Endothelial cell of umbilical vein (primary cell): ENCODE measurements at regions not wholly inside any gene's neighbourhood (a gene's known extent, or its start where the extent isn't known, plus 50 kb on each side); places are given as distances from the start of the nearest gene placed in this dataset.

Source experiments
- BruUV-seq: library from RNA; stranded (reverse); fragments of 400-500 nt; replicated peaks from 2 replicates; lab custom pipeline; 2021; lab: Mats Ljungman, UMichigan
- CTCF ChIA-PET: fragments of 300-600, 350-600 bp; sonication (Branson Sonifier 250); formaldehyde crosslinking; loops from one replicate; lab custom pipeline; 2021; ENCODE audit warnings: antibody characterized with exemption, inconsistent platforms; lab: Charles Lee
- POLR2A ChIA-PET: fragments of 300-600, 350-600 bp; sonication (Branson Sonifier 250); formaldehyde crosslinking; loops from one replicate; lab custom pipeline; 2021; ENCODE audit warnings: antibody characterized with exemption, inconsistent platforms; lab: Charles Lee
- DNase-seq: peaks from one replicate; pipeline ENCODE4 v3.0.0-alpha.2; 2011; ENCODE audit warnings: low read depth, low spot score
- FAIRE-seq: peaks from 2 replicates; lab custom pipeline; 2011; peaks lifted over from hg19 to GRCh38; lab: Jason Lieb, UNC
- H2AFZ ChIP-seq: 2 replicates; pipeline ENCODE4 v1.6.0; 2012; ENCODE audit warnings: low read depth, low read length, control low read depth, inconsistent platforms
- H3K27ac ChIP-seq: 2 replicates; pipeline ENCODE4 v1.5.1; 2011; ENCODE audit warnings: low read depth, mild to moderate bottlenecking, control low read depth, low read length, moderate library complexity; ENCODE audit not compliant: insufficient read depth
- H3K27me3 ChIP-seq, 2 experiments: 2 replicates each; pipeline versions ENCODE4 v1.6.0 to v1.6.1; 2011; ENCODE audit warnings: low read length in 2 of 2, mixed read lengths in 1 of 2; ENCODE audit not compliant: control insufficient read depth in 2 of 2, insufficient read depth in 2 of 2
- H3K36me3 ChIP-seq, 2 experiments: 2 replicates in 1 of 2; 3 replicates in 1 of 2; pipeline ENCODE4 v1.5.1; 2011; ENCODE audit warnings: low read length in 2 of 2, mild to moderate bottlenecking in 1 of 2, moderate library complexity in 1 of 2; ENCODE audit not compliant: control insufficient read depth in 2 of 2, insufficient read depth in 2 of 2; ENCODE audit errors: extremely low read depth in 1 of 2
- H3K4me1 ChIP-seq: 3 replicates; pipeline ENCODE4 v1.5.1; 2011; ENCODE audit warnings: mild to moderate bottlenecking, low read length; ENCODE audit not compliant: control insufficient read depth, insufficient read depth; ENCODE audit errors: extremely low read depth
- H3K4me2 ChIP-seq: 2 replicates; pipeline ENCODE4 v1.6.1; 2011; ENCODE audit warnings: low read length, control low read depth, mixed read lengths; ENCODE audit not compliant: insufficient read depth
- H3K4me3 ChIP-seq, 3 experiments: fragments of 200-600 bp in 1 of 3; sonication (generic), shearing (Covaris generic) in 1 of 3; replicated peaks in 1 of 3; 2 replicates each; pipeline ENCODE4 v1.5.1; 2011 to 2016; ENCODE audit warnings: control low read depth in 3 of 3, low read length in 3 of 3, mild to moderate bottlenecking in 2 of 3, inconsistent platforms in 1 of 3, low read depth in 1 of 3, moderate library complexity in 1 of 3; ENCODE audit not compliant: insufficient read depth in 1 of 3
- H3K79me2 ChIP-seq: 2 replicates; pipeline ENCODE4 v1.6.0; 2012; ENCODE audit warnings: low read length, inconsistent platforms; ENCODE audit not compliant: control insufficient read depth, insufficient read depth
- H3K9ac ChIP-seq: replicated peaks from 2 replicates; pipeline ENCODE3; 2011; ENCODE audit warnings: low read length, control low read depth; ENCODE audit not compliant: insufficient read depth; ENCODE audit errors: extremely low read depth
- H3K9me1 ChIP-seq: replicated peaks from 3 replicates; pipeline ENCODE4 v1.6.0; 2011; ENCODE audit warnings: mild to moderate bottlenecking, low read length; ENCODE audit not compliant: control insufficient read depth, insufficient read depth; ENCODE audit errors: extremely low read depth
- H3K9me3 ChIP-seq: replicated peaks from 2 replicates; pipeline ENCODE4 v1.5.1; 2012; ENCODE audit warnings: low read length, inconsistent platforms; ENCODE audit not compliant: control insufficient read depth, insufficient read depth
- H4K20me1 ChIP-seq: replicated peaks from 2 replicates; pipeline ENCODE3; 2011; ENCODE audit warnings: mild to moderate bottlenecking, low read length; ENCODE audit not compliant: control insufficient read depth, insufficient read depth; ENCODE audit errors: extremely low read depth
- EZH2 ChIP-seq: IDR thresholded peaks from 2 replicates; pipeline ENCODE4 v1.6.1; 2012; ENCODE audit warnings: borderline replicate concordance, low read depth, mild to moderate bottlenecking, moderate library complexity, low read length, inconsistent platforms; ENCODE audit not compliant: severe bottlenecking
- FOS ChIP-seq: IDR thresholded peaks from 2 replicates; pipeline ENCODE4 v1.6.1; 2011; ENCODE audit warnings: mild to moderate bottlenecking, low read length, moderate library complexity, borderline replicate concordance; ENCODE audit not compliant: insufficient read depth
- GATA2 ChIP-seq: IDR thresholded peaks from 2 replicates; pipeline ENCODE4 v1.7.0; 2011; ENCODE audit warnings: low read depth, mild to moderate bottlenecking, moderate library complexity, mixed read lengths, low read length; ENCODE audit not compliant: insufficient read length, insufficient read depth
- JUN ChIP-seq: IDR thresholded peaks from 2 replicates; pipeline ENCODE4 v1.6.1; 2011; ENCODE audit warnings: borderline replicate concordance, low read depth; ENCODE audit not compliant: insufficient read length, insufficient read depth
- MYC ChIP-seq: IDR thresholded peaks from one replicate; pipeline ENCODE4 v1.6.1; 2011; ENCODE audit warnings: mild to moderate bottlenecking, low read depth, low read length
- POLR2A ChIP-seq: IDR thresholded peaks from 2 replicates; pipeline ENCODE4 v1.6.1; 2012; ENCODE audit warnings: low read depth, mild to moderate bottlenecking, control low read depth, low read length
- POLR2AphosphoS5 ChIP-seq: IDR thresholded peaks from 2 replicates; pipeline ENCODE4 v1.6.1; 2012; ENCODE audit warnings: low read depth, mild to moderate bottlenecking, control low read depth, low read length, moderate library complexity; ENCODE audit not compliant: insufficient read depth
- dilution Hi-C: fragments of 300-500 bp; cut with MboI; formaldehyde crosslinking; loops from one replicate; pipeline ENCODE4 v1.15.0; 2019; ENCODE audit warnings: low sequenced_read_pairs; ENCODE audit not compliant: extremely low pct_ligation_motif_present
- intact Hi-C: fragments of 100-400 bp; cut with micrococcal nuclease; formaldehyde crosslinking; loops from one replicate; pipeline ENCODE4 v1.10.0; 2022
- TF ChIP-seq, protein P1 (sequence below): IDR thresholded peaks from 2 replicates; pipeline ENCODE4 v1.6.1; 2011; ENCODE audit not compliant: insufficient read depth, insufficient read length
- TF ChIP-seq, protein P2 (sequence below), 2 donors: IDR thresholded peaks; 1 replicate in 1 of 2; 2 replicates in 1 of 2; pipeline ENCODE4 v1.5.1; 2011; ENCODE audit warnings: low read length in 2 of 2, mild to moderate bottlenecking in 2 of 2, moderate library complexity in 2 of 2, control low read depth in 1 of 2, inconsistent platforms in 1 of 2, low read depth in 1 of 2; ENCODE audit not compliant: insufficient read depth in 1 of 2; ENCODE audit errors: extremely low read depth in 1 of 2

DNA sequence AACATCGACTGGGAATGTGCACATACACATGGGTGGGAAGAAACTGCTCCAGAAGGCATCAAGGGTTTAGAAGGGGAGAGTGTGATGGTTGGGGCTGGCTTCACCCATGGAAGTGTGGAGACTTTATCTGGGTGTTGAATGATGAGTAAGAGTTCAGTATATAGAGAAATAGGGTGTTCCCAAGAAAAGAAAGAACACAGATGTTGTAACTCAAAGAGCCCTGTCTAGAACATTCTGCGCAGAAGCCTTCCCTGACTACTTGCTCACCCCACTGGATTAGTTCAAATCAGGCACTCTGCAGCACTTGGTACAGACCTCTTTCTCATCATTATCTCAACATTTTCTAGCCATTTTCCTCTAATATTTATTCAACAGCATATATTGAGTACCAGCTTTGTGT, 491.7 kb downstream of the SNAPC1 start:
- intact Hi-C loops: no loop called here
- H3K4me1 ChIP-seq: no peaks in the 10 kb centered on the region
- no peaks in the 10 kb centered on the region for H3K9me1 ChIP-seq
- H3K79me2 ChIP-seq: no peaks in the 10 kb centered on the region
- no peaks in the 10 kb centered on the region for H4K20me1 ChIP-seq
- no peaks in the 10 kb centered on the region for H3K9me3 ChIP-seq
- H3K4me2 ChIP-seq: no peak overlapping the region
- no peak overlapping the region for H3K27ac ChIP-seq
- dilution Hi-C loops: no loop called here
- H2AFZ ChIP-seq: no peak overlapping the region
- DNase-seq (no peak), FAIRE-seq (no peak)
- H3K27me3 ChIP-seq: no peaks in the 10 kb centered on the region
- no peak overlapping the region for H3K9ac ChIP-seq
- no peak overlapping the region for H3K4me3 ChIP-seq
- no TSS peak for BruUV-seq
- CTCF ChIA-PET: no interaction called here
- no peaks in the 10 kb centered on the region for H3K36me3 ChIP-seq
- TF ChIP-seq EZH2: no peak
- no peak for TF ChIP-seq POLR2A
- no peak for TF ChIP-seq MYC
- POLR2A ChIA-PET: interaction anchor here (0.5 kb wide), 1 partner anchor 32 kb away, joined by 3 read pairs; no protein-coding TSS in a partner anchor

DNA sequence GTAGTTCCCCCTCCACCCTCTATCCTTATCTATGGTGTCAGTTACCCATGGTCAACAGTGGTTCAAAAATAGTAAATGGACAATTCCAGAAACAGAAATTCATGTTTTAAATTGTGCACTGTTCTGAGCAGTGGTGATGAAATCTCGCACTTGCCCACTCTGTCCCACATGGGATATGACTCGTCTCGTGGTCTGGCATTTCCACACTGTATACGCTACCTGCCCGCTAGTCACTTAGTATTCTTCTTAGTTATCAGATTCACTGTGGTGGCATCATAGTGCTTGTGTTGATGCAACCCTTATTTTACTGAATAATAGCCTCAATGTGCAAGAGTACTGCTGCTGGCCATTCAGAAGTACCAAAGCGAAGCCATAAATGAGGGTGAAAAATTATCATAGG, 507.0 kb downstream of the SNAPC1 start:
- H3K9me3 ChIP-seq: no peaks in the 10 kb centered on the region
- CTCF ChIA-PET: no interaction called here
- no TSS peak for BruUV-seq
- no peaks in the 10 kb centered on the region for H3K79me2 ChIP-seq
- H3K4me2 ChIP-seq: no peak overlapping the region
- H2AFZ ChIP-seq: no peak overlapping the region
- no peak overlapping the region for H3K9ac ChIP-seq
- intact Hi-C loops (no loop called here), dilution Hi-C loops (no loop called here)
- no peaks in the 10 kb centered on the region for H3K9me1 ChIP-seq
- H3K4me3 ChIP-seq: no peak overlapping the region
- no peak for FAIRE-seq
- H3K27me3 ChIP-seq: no peaks in the 10 kb centered on the region
- no peak overlapping the region for H3K27ac ChIP-seq
- H4K20me1 ChIP-seq: no peaks in the 10 kb centered on the region
- no peaks in the 10 kb centered on the region for H3K36me3 ChIP-seq
- no peak for TF ChIP-seq POLR2A
- TF ChIP-seq GATA2: no peak
- TF ChIP-seq, protein P1, sequence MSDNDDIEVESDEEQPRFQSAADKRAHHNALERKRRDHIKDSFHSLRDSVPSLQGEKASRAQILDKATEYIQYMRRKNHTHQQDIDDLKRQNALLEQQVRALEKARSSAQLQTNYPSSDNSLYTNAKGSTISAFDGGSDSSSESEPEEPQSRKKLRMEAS: no peak
- TF ChIP-seq POLR2AphosphoS5: no peak
- no peak for TF ChIP-seq MYC
- no peak for TF ChIP-seq FOS
- TF ChIP-seq, protein P2, sequence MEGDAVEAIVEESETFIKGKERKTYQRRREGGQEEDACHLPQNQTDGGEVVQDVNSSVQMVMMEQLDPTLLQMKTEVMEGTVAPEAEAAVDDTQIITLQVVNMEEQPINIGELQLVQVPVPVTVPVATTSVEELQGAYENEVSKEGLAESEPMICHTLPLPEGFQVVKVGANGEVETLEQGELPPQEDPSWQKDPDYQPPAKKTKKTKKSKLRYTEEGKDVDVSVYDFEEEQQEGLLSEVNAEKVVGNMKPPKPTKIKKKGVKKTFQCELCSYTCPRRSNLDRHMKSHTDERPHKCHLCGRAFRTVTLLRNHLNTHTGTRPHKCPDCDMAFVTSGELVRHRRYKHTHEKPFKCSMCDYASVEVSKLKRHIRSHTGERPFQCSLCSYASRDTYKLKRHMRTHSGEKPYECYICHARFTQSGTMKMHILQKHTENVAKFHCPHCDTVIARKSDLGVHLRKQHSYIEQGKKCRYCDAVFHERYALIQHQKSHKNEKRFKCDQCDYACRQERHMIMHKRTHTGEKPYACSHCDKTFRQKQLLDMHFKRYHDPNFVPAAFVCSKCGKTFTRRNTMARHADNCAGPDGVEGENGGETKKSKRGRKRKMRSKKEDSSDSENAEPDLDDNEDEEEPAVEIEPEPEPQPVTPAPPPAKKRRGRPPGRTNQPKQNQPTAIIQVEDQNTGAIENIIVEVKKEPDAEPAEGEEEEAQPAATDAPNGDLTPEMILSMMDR (IDR thresholded peaks at IDR 0.05; ENCODE audit: extremely low read depth in 1 of 2, insufficient read depth in 1 of 2, low read depth in 1 of 2, low read length in 2 of 2): no peak
- TF ChIP-seq EZH2: no peak
- TF ChIP-seq JUN: no peak
- DNase-seq: no peak
- POLR2A ChIA-PET: no interaction called here
- no peaks in the 10 kb centered on the region for H3K4me1 ChIP-seq
